Smooth muscle cell (in vitro differentiated cells): ENCODE measurements at regions not wholly inside any gene's neighbourhood (a gene's known extent, or its start where the extent isn't known, plus 50 kb on each side); places are given as distances from the start of the nearest gene placed in this dataset.

Experiments used
- DNase-seq: peaks from one replicate; lab custom pipeline; 2025; ENCODE audit not compliant: unreplicated experiment; lab: John Stamatoyannopoulos, UW
- H2AFZ ChIP-seq: fragments of 200-600 bp; sonication (generic); 2 replicates; pipeline ENCODE4 v1.6.0; 2016; ENCODE audit warnings: antibody characterized with exemption, low read depth, mild to moderate bottlenecking
- H3F3A ChIP-seq: fragments of 200-600 bp; sonication (generic); 2 replicates; pipeline ENCODE4 v1.6.0; 2017; ENCODE audit warnings: antibody characterized with exemption, low read depth
- H3K27ac ChIP-seq: fragments of 200-600 bp; sonication (generic); 2 replicates; pipeline ENCODE4 v1.5.1; 2016; ENCODE audit warnings: low read depth, mild to moderate bottlenecking
- H3K27me3 ChIP-seq: fragments of 200-600 bp; sonication (generic); 2 replicates; pipeline ENCODE4 v1.6.1; 2016; ENCODE audit warnings: low read depth, mild to moderate bottlenecking
- H3K36me3 ChIP-seq: fragments of 200-600 bp; sonication (generic); 2 replicates; pipeline ENCODE4 v1.5.1; 2016; ENCODE audit warnings: low read depth
- H3K4me1 ChIP-seq: fragments of 200-600 bp; sonication (generic); 2 replicates; pipeline ENCODE4 v1.5.1; 2016; ENCODE audit warnings: low read depth
- H3K4me2 ChIP-seq: fragments of 200-600 bp; sonication (generic); 2 replicates; pipeline ENCODE4 v1.6.0; 2016; ENCODE audit warnings: mild to moderate bottlenecking
- H3K4me3 ChIP-seq: fragments of 200-600 bp; sonication (generic); 2 replicates; pipeline ENCODE4 v1.5.1; 2016; ENCODE audit warnings: mild to moderate bottlenecking
- H3K79me2 ChIP-seq: fragments of 200-600 bp; sonication (generic); 2 replicates; pipeline ENCODE4 v1.6.0; 2016; ENCODE audit warnings: low read depth, mild to moderate bottlenecking
- H3K9ac ChIP-seq: fragments of 200-600 bp; sonication (generic); 2 replicates; pipeline ENCODE4 v1.6.0; 2016; ENCODE audit warnings: low read depth
- H3K9me3 ChIP-seq: fragments of 200-600 bp; sonication (generic); replicated peaks from 2 replicates; pipeline ENCODE4 v1.5.1; 2016; ENCODE audit warnings: low read depth
- H4K20me1 ChIP-seq: fragments of 200-600 bp; sonication (generic); 2 replicates; pipeline ENCODE4 v1.6.0; 2016; ENCODE audit warnings: low read depth
- CTCF ChIP-seq: fragments of 200-600 bp; sonication (generic); IDR thresholded peaks from 2 replicates; pipeline ENCODE4 v1.5.1; 2017; ENCODE audit warnings: borderline replicate concordance, mild to moderate bottlenecking, antibody characterized with exemption; ENCODE audit not compliant: insufficient read depth, poor library complexity, severe bottlenecking
- WGBS: methylation state at CpG from one replicate; pipeline ENCODE4 v1.1.7; 2016; ENCODE audit warnings: low lambda C conversion rate; 5-methylcytosine and 5-hydroxymethylcytosine counted together

GRCh38 chr5:2530609-2531008 is 220.9 kb downstream of the IRX2 start:
- no peaks in the 10 kb centered on the region for H3K27me3 ChIP-seq
- no peak overlapping the region for H3K4me3 ChIP-seq
- H3K9ac ChIP-seq, result no peak overlapping the region
- H3K36me3 ChIP-seq, result no peaks in the 10 kb centered on the region
- H3F3A ChIP-seq, result no peaks in the 10 kb centered on the region
- no peak overlapping the region for H2AFZ ChIP-seq
- no peaks in the 10 kb centered on the region for H3K4me1 ChIP-seq
- no peaks in the 10 kb centered on the region for H4K20me1 ChIP-seq
- no peak overlapping the region for H3K4me2 ChIP-seq
- no peaks in the 10 kb centered on the region for H3K79me2 ChIP-seq
- TF ChIP-seq CTCF, result no peak
- DNase-seq, result no peak
- no peaks in the 10 kb centered on the region for H3K9me3 ChIP-seq
- WGBS, result 76% methylated on average over 12 of the region's 12 CpGs
- no peak overlapping the region for H3K27ac ChIP-seq

- no peak overlapping the region for H3K9ac ChIP-seq
- H3F3A ChIP-seq, result no peaks in the 10 kb centered on the region
- 84% methylated on average over 13 of the region's 13 CpGs for WGBS
- DNase-seq, result no peak
- H4K20me1 ChIP-seq, result no peaks in the 10 kb centered on the region
- no peak overlapping the region for H3K27ac ChIP-seq
- H3K9me3 ChIP-seq, result no peaks in the 10 kb centered on the region
- no peaks in the 10 kb centered on the region for H3K4me1 ChIP-seq
- H3K36me3 ChIP-seq, result no peaks in the 10 kb centered on the region
- no peak for TF ChIP-seq CTCF
- no peaks in the 10 kb centered on the region for H3K27me3 ChIP-seq
- H3K79me2 ChIP-seq, result no peaks in the 10 kb centered on the region
- no peak overlapping the region for H2AFZ ChIP-seq
- no peak overlapping the region for H3K4me3 ChIP-seq
- H3K4me2 ChIP-seq, result no peak overlapping the region
These were observed 221.9 kb downstream of the IRX2 start for GRCh38 chr5:2529371-2530092.

- WGBS, result 90% methylated on average over 4 of the region's 4 CpGs
- DNase-seq, result no peak
- no peak for TF ChIP-seq CTCF
- Histone ChIP-seq H3K9ac (no peak overlapping the region), H3K27ac (no peak overlapping the region), H3K79me2 (no peaks in the 10 kb centered on the region), H3F3A (no peaks in the 10 kb centered on the region), H4K20me1 (no peaks in the 10 kb centered on the region), H3K4me1 (no peaks in the 10 kb centered on the region), H3K27me3 (no peaks in the 10 kb centered on the region), H2AFZ (no peak overlapping the region), H3K9me3 (no peaks in the 10 kb centered on the region), H3K36me3 (no peaks in the 10 kb centered on the region), H3K4me2 (no peak overlapping the region), H3K4me3 (no peak overlapping the region)
These were observed 226.1 kb downstream of the IRX2 start for GRCh38 chr5:2525351-2525750.

GRCh38 chr5:2524620-2525019 is 226.9 kb downstream of the IRX2 start:
- no peak for TF ChIP-seq CTCF
- H3K27me3 ChIP-seq, result no peaks in the 10 kb centered on the region
- no peaks in the 10 kb centered on the region for H3K36me3 ChIP-seq
- no peak overlapping the region for H3K27ac ChIP-seq
- H3K4me2 ChIP-seq, result no peak overlapping the region
- H3K79me2 ChIP-seq, result no peaks in the 10 kb centered on the region
- WGBS, result 92% methylated on average over 13 of the region's 13 CpGs
- DNase-seq, result no peak
- no peaks in the 10 kb centered on the region for H3K4me1 ChIP-seq
- H3F3A ChIP-seq, result no peaks in the 10 kb centered on the region
- H4K20me1 ChIP-seq, result no peaks in the 10 kb centered on the region
- no peak overlapping the region for H3K9ac ChIP-seq
- no peaks in the 10 kb centered on the region for H3K9me3 ChIP-seq
- no peak overlapping the region for H3K4me3 ChIP-seq
- H2AFZ ChIP-seq, result no peak overlapping the region
